ENCODE measurements at regions not wholly inside any gene's neighbourhood (a gene's known extent, or its start where the extent isn't known, plus 50 kb on each side); places are given as distances from the start of the nearest gene placed in this dataset.
"Not testable (repeated sequence)": the region's sequence is repeated elsewhere in the genome, so short reads cannot be mapped to it uniquely, and the experiment has no call there.

- not testable (repeated sequence) for H3K4me1 Mint-ChIP-seq; ATAC-seq (ENCODE audit: low read depth in 2 of 2); DNase-seq; H3K27ac Mint-ChIP-seq; H3K4me3 Mint-ChIP-seq; H3K27me3 Mint-ChIP-seq
- Mint-ChIP-seq H3K9me3 (peaks cover 5 to 17% (median 12%) of the 10 kb centered on the region in 7 donors), H3K36me3 (peaks cover 0 to 10% of the 10 kb centered on the region in 2 donors)
These were observed 505.3 kb downstream of the CSNK1G3 start for GRCh38 chr5:124017321-124017720.

GRCh38 chr5:124007675-124008398 lies 495.9 kb downstream of the CSNK1G3 start:
- H3K36me3 Mint-ChIP-seq = peaks cover 5 to 8% of the 10 kb centered on the region in 2 donors
- H3K4me3 Mint-ChIP-seq = peak overlapping the region in 1 of 8 donors; percentile 1
- ATAC-seq (ENCODE audit: low read depth in 2 of 2) (no peak), DNase-seq (no peak)
- peaks cover 0 to 38% (median 25%) of the 10 kb centered on the region in 7 donors for H3K9me3 Mint-ChIP-seq
- no peak overlapping the region for H3K27ac Mint-ChIP-seq
- no peaks in the 10 kb centered on the region for H3K4me1 Mint-ChIP-seq
- no peaks in the 10 kb centered on the region for H3K27me3 Mint-ChIP-seq

- Mint-ChIP-seq H3K36me3 (no peaks in the 10 kb centered on the region), H3K27ac (no peak overlapping the region), H3K27me3 (peaks cover 0 to 4% (median 0%) of the 10 kb centered on the region in 3 donors), H3K4me1 (no peaks in the 10 kb centered on the region), H3K4me3 (no peak overlapping the region), H3K9me3 (peaks cover 0 to 4% (median 3%) of the 10 kb centered on the region in 7 donors)
- ATAC-seq (ENCODE audit: low read depth in 2 of 2) (no peak), DNase-seq (no peak)
These were observed 489.1 kb downstream of the CSNK1G3 start for GRCh38 chr5:124001036-124001615.

- no peaks in the 10 kb centered on the region for H3K9me3 Mint-ChIP-seq
- no peak overlapping the region for H3K27ac Mint-ChIP-seq
- peaks cover 0 to 4% (median 0%) of the 10 kb centered on the region in 3 donors for H3K27me3 Mint-ChIP-seq
- H3K4me1 Mint-ChIP-seq = no peaks in the 10 kb centered on the region
- ATAC-seq (ENCODE audit: low read depth in 2 of 2) = no peak
- no peak overlapping the region for H3K4me3 Mint-ChIP-seq
- H3K36me3 Mint-ChIP-seq = no peaks in the 10 kb centered on the region
- no peak for DNase-seq
These were observed 488.6 kb downstream of the CSNK1G3 start for GRCh38 chr5:124000538-124000937.

GRCh38 chr5:123997462-123998215 lies 485.7 kb downstream of the CSNK1G3 start:
- H3K9me3 Mint-ChIP-seq = no peaks in the 10 kb centered on the region
- no peaks in the 10 kb centered on the region for H3K36me3 Mint-ChIP-seq
- DNase-seq (no peak), ATAC-seq (ENCODE audit: low read depth in 2 of 2) (no peak)
- H3K4me1 Mint-ChIP-seq = no peaks in the 10 kb centered on the region
- no peak overlapping the region for H3K4me3 Mint-ChIP-seq
- H3K27ac Mint-ChIP-seq = peak overlapping the region in 1 of 6 donors; percentile 42
- peaks cover 0 to 4% (median 0%) of the 10 kb centered on the region in 3 donors for H3K27me3 Mint-ChIP-seq

- H3K9me3 Mint-ChIP-seq = no peaks in the 10 kb centered on the region
- H3K4me3 Mint-ChIP-seq = no peak overlapping the region
- DNase-seq = no peak
- H3K4me1 Mint-ChIP-seq = no peaks in the 10 kb centered on the region
- ATAC-seq (ENCODE audit: low read depth in 2 of 2) = no peak
- no peak overlapping the region for H3K27ac Mint-ChIP-seq
- peaks cover 0 to 4% (median 0%) of the 10 kb centered on the region in 3 donors for H3K27me3 Mint-ChIP-seq
- H3K36me3 Mint-ChIP-seq = no peaks in the 10 kb centered on the region
These were observed 485.1 kb downstream of the CSNK1G3 start for GRCh38 chr5:123997064-123997461.

GRCh38 chr5:123992641-123993040 lies 480.7 kb downstream of the CSNK1G3 start:
- Mint-ChIP-seq H3K9me3 (peaks cover 0 to 3% (median 0%) of the 10 kb centered on the region in 7 donors), H3K27me3 (peaks cover 6 to 10% (median 9%) of the 10 kb centered on the region in 3 donors), H3K4me1 (no peaks in the 10 kb centered on the region), H3K36me3 (peaks cover 0 to 7% of the 10 kb centered on the region in 2 donors), H3K27ac (no peak overlapping the region), H3K4me3 (no peak overlapping the region)
- ATAC-seq (ENCODE audit: low read depth in 2 of 2) = no peak
- DNase-seq = no peak

- no peak overlapping the region for H3K4me3 Mint-ChIP-seq
- H3K4me1 Mint-ChIP-seq = no peaks in the 10 kb centered on the region
- no peak overlapping the region for H3K27ac Mint-ChIP-seq
- H3K9me3 Mint-ChIP-seq = peaks cover 4 to 33% (median 18%) of the 10 kb centered on the region in 7 donors
- ATAC-seq (ENCODE audit: low read depth in 2 of 2) = no peak
- peaks cover 6 to 18% (median 13%) of the 10 kb centered on the region in 3 donors for H3K27me3 Mint-ChIP-seq
- DNase-seq = no peak
- H3K36me3 Mint-ChIP-seq = peaks cover 13 to 24% of the 10 kb centered on the region in 2 donors
These were observed 476.0 kb downstream of the CSNK1G3 start for GRCh38 chr5:123987956-123988355.

GRCh38 chr5:123976379-123977033 lies 464.5 kb downstream of the CSNK1G3 start:
- no peak overlapping the region for H3K27ac Mint-ChIP-seq
- H3K4me1 Mint-ChIP-seq = peaks cover 14 to 26% (median 21%) of the 10 kb centered on the region in 3 donors
- ATAC-seq (ENCODE audit: low read depth in 2 of 2) (peak; percentile 92 to 93), DNase-seq (peak; percentile 49)
- H3K36me3 Mint-ChIP-seq = peaks cover 5 to 9% of the 10 kb centered on the region in 2 donors
- peaks cover 2 to 34% (median 12%) of the 10 kb centered on the region in 7 donors for H3K9me3 Mint-ChIP-seq
- H3K27me3 Mint-ChIP-seq = peaks cover 0 to 16% (median 0%) of the 10 kb centered on the region in 3 donors
- peak overlapping the region in 1 of 8 donors; percentile 41 for H3K4me3 Mint-ChIP-seq

GRCh38 chr5:123975521-123975920 lies 463.5 kb downstream of the CSNK1G3 start:
- not testable (repeated sequence) for H3K27me3 Mint-ChIP-seq, H3K36me3 Mint-ChIP-seq
- peaks cover 2 to 42% (median 14%) of the 10 kb centered on the region in 7 donors for H3K9me3 Mint-ChIP-seq
- peak overlapping the region in 3 of 8 donors; percentile 41 to 72 (median 50) for H3K4me3 Mint-ChIP-seq
- peak overlapping the region in 2 of 6 donors; percentile 9 for H3K27ac Mint-ChIP-seq
- DNase-seq (peak; percentile 23), ATAC-seq (ENCODE audit: low read depth in 2 of 2) (peak; percentile 58 to 61)
- peaks cover 14 to 26% (median 21%) of the 10 kb centered on the region in 3 donors for H3K4me1 Mint-ChIP-seq

GRCh38 chr5:123966781-123967180 lies 454.8 kb downstream of the CSNK1G3 start:
- no peaks in the 10 kb centered on the region for H3K4me1 Mint-ChIP-seq
- H3K9me3 Mint-ChIP-seq = peaks cover 0 to 18% (median 8%) of the 10 kb centered on the region in 7 donors
- no peak for DNase-seq
- ATAC-seq (ENCODE audit: low read depth in 2 of 2) = no peak
- no peak overlapping the region for H3K27ac Mint-ChIP-seq
- H3K4me3 Mint-ChIP-seq = peak overlapping the region in 1 of 8 donors; percentile 44
- H3K36me3 Mint-ChIP-seq = no peaks in the 10 kb centered on the region
- no peaks in the 10 kb centered on the region for H3K27me3 Mint-ChIP-seq

GRCh38 chr5:123965626-123966025 lies 453.6 kb downstream of the CSNK1G3 start:
- ATAC-seq (ENCODE audit: low read depth in 2 of 2) (no peak), DNase-seq (no peak)
- Mint-ChIP-seq H3K9me3 (peaks cover 0 to 9% (median 5%) of the 10 kb centered on the region in 7 donors), H3K4me3 (no peak overlapping the region), H3K27ac (no peak overlapping the region), H3K27me3 (no peaks in the 10 kb centered on the region), H3K36me3 (no peaks in the 10 kb centered on the region), H3K4me1 (no peaks in the 10 kb centered on the region)

- H3K36me3 Mint-ChIP-seq = no peaks in the 10 kb centered on the region
- no peak for ATAC-seq (ENCODE audit: low read depth in 2 of 2)
These were observed 452.9 kb downstream of the CSNK1G3 start for GRCh38 chr5:123964884-123965283.

More at GRCh38 chr5:123964884-123965283, 452.9 kb downstream of the CSNK1G3 start:
- Mint-ChIP-seq H3K27me3 (no peaks in the 10 kb centered on the region), H3K4me1 (no peaks in the 10 kb centered on the region), H3K27ac (no peak overlapping the region), H3K9me3 (peaks cover 0 to 9% (median 5%) of the 10 kb centered on the region in 7 donors), H3K4me3 (no peak overlapping the region)
- no peak for DNase-seq

Data from naive B cell (primary cell).